Fibroblast of skin of left quadriceps (primary cell): ENCODE measurements at regions not wholly inside any gene's neighbourhood (a gene's known extent, or its start where the extent isn't known, plus 50 kb on each side); places are given as distances from the start of the nearest gene placed in this dataset.
A peak's percentile ranks its signal among the peaks of the same experiment; 100 is the strongest.
"Not testable (repeated sequence)": the region's sequence is repeated elsewhere in the genome, so short reads cannot be mapped to it uniquely, and the experiment has no call there.

Experiments used
- DNase-seq, 2 experiments: peaks; one replicate each; pipeline ENCODE4 v3.0.0-alpha.2; 2013; ENCODE audit warnings: low read depth in 2 of 2

DNA sequence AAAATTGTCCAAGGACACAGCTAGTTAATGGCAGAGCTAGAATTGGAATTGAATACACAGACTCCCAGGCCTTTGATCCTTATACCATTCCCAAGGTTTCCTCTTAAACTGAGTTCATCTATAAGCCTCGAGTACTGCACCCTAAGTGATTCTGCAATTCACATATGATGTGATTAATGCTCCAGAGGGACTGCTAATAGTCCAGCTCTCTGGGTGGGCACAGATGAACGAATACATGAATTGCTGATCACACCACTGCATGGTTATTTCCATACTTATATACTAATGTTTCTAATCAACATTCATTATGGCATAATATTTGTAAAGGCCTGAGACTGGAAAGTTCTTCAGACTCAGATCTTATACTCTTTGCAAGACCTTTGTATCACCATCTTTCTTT, 101.8 kb downstream of the NUFIP1 start:
- no peak for DNase-seq

DNA sequence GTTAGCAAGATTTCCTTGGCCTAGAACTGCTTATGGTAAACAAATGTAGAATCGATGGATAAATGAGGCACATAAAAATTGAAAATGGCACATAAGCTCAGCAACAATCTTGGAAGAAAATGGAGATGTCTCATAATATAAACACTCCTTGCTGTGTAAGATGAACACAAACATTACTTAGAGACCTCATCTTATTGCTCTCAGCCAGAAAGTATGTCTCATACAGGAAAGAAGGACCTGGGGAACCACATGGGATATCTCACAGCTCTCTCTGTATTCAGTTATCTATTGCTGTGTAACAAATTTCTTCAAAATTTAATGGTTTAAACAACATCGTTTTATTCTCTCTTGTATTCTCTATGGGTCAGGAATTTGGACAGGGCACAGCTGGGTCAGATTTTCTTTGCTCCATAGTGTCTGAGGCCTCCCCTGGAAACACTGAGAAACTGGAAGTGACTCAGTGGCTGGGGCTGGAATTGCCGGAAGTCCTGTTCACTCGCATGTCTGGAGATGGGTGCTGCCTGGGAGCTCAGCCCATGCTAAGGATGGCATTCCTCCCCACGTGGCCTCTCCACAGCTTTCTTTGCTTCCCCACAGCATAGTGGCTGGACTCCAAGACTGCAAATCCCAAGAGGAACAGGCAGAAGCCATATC, 105.1 kb downstream of the NUFIP1 start:
- DNase-seq, result no peak

DNA sequence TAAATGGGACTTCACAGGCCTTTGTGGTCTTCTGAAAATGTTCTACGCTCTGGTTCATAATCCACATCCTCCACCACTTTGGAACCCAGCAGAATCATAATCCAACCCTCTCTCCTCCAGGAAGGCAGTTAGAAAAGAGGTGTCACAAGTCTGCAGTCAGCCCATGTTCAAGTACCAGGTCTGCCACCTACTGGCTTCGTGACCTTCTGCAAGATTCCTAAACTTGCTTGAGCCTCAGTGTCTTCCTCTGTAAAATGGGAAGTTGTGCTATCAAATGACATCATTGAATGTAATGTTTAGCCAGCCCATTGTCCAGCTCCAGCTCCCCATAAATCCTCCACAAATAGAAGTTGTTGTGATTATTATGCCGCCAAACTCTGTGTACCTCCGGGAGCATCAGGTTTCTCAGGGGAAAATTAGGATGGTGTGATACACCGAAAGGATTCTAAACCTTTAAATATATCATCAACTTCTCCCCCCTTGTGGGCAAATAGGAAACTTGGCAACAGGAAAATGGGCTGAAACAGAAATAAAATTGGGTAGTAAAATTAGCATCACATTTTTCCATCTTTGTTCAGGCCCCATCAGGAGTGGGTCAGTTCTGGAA, 109.7 kb downstream of the NUFIP1 start:
- no peak for DNase-seq

DNA sequence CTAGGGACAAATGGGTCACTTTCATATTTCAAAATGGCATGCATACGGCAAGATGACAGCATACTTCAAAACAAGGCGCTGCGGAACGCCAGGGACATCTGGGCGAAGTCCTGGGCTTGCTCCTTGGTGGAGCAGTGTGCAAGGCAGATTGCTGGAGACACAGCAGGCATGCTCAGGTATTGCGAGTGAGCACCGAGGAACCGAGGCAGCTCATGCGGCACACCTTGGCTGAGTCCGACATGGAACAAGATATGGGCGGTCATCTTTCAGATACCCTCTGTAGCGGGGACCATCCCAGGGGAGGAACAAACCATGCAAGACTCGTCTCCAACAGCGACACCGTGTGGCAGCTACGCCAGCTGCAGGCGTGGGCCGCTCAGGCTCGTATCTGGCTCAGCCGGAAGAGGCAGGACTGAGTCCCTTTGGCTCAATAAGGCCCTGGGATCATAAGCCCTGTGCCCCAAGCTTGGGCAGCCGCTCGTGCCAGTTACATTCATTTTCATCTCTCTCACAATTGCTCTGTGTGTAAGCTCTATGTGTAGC, 112.4 kb downstream of the NUFIP1 start:
- DNase-seq, result no peak

DNA sequence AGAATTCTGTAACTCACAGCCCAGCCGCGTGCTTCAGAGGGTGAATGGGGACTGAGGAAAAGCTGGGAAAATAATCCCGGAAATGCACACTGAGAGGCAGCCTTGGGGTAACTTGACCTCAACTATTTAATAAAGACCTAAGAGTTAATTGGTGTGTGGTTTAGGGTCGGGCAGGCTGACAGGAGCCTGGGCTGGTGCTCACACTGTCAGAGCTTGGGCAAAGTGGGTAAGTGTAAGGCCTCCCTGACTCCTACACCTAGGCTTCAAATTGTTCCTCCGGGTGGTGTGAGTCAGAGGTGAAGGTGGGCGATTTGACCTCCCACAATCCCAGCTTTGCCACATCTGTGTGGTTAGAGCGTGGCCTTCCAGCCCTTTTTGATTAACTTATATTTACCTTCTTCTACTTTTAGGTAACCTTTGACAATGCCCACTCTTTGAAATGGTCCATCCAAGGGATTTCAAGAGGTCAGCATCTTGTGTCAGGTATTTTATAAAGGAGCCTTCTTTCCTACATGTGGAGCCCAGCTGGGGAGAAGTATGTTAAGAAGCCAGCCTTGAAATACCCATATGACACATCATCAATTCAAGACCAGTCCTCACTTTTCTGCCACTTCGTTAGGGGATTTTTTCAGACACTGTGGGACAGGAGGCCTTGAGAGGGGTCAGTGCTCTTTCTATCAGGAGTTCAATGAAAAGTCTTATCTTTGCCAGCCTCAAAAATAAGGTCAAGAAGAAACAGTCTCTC, 114.2 kb downstream of the NUFIP1 start:
- peak in 1 of 2 experiments; percentile 7 for DNase-seq

DNA sequence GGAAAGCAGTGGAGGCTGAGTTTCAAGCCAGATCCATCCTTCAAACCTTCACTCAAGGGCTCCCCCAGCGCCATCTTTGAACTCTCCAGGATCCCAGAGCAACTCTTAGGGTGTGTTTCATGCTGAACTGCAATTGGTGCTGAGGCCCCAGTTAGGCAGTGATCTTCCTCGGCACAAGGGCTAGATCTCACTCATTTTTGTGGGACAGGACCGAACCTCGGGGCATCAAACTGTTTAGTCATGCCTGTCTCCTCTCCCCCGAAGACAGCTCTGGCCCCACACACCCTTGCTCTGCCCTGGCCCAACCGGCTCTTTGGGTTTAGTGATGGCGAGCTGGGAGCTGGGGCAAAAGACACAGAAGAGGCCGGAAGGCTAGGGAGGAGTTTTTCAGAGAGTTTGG, 115.1 kb downstream of the NUFIP1 start:
- no peak for DNase-seq

DNA sequence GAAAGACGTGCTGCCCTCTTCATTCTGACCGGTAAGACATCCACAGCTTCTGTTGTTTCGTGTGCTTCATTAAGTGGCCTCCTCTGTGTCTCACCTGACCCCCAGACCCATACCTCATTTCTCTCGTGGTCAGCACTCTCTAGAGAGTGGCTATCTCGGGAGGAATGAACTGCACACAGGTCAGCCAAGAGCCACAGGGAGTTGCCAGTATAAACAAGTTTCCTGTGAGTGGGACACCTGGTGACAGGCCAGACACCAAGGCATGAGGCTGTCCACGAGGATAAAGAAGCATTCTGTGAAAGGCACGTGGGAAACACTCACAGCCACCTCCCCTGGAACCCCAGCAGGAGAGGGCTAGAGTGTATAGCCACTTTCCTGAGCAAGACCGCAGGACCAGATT, 115.8 kb downstream of the NUFIP1 start:
- DNase-seq, result no peak

DNA sequence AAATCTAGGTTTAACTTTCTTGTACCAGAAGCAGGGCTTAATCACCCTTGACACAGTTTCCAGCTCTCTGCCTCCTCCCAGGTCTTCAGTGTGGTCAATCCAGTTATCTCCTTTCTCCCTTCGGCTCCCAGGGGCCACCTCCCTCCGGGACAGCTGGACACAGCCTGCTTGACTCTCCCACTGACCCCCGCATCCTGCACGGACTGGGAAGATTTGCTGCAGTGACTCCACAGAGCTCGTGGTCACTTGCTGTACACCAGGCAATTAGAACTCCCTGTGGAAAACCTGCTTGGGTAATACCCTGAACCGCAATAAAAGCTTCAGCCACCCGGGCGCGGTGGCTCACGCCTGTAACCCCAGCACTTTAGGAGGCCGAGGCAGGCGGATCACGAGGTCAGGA, 116.5 kb downstream of the NUFIP1 start:
- no peak for DNase-seq

GRCh38 chr13:44870456-44870929, 118.8 kb downstream of the NUFIP1 start:
- no peak for DNase-seq

GRCh38 chr13:44869167-44869566, 120.1 kb downstream of the NUFIP1 start:
- no peak for DNase-seq

DNA sequence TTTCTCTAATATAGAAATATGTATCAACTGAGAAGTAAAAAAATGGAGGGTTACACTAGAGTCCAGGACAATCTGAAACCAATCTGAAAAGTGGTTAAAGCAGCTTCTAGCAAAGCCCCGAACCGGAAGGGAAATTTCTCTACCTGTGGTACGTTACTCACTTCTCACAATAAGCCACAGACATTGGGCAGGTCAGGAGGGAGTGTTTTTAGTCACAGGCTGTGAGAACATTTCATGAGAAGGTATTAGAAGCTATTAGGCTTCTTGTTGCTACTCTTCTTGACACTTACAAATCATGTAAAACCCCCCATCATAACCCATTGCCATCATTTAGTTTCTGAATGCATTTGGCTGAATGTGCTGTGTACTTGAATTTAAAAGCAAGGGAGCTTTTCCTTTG, 120.9 kb downstream of the NUFIP1 start:
- DNase-seq, result no peak

DNA sequence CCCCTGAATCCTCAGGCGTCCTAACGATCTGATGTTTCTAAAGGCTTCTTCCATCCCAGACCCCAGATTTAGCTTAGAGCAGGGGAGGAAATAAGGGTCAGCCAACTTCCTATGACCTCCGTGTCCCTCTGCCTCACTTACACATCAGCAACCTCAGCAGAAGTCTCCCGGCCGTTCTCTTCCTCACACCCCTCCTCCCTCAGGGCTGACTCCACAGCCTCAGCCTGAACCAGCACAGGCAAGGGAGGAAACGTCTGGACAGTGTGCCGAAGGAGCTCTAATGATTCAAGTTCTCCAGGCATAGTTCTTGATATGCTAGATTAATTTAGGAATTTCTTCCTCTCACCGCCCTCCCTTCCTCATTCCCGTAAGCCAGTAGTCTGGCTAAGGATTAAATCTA, 121.4 kb downstream of the NUFIP1 start:
- no peak for DNase-seq

- DNase-seq, result no peak
Measured at GRCh38 chr13:44866411-44866911, 122.8 kb downstream of the NUFIP1 start.

- DNase-seq, result no peak
Measured at GRCh38 chr13:44865722-44866410, 123.4 kb downstream of the NUFIP1 start.

DNA sequence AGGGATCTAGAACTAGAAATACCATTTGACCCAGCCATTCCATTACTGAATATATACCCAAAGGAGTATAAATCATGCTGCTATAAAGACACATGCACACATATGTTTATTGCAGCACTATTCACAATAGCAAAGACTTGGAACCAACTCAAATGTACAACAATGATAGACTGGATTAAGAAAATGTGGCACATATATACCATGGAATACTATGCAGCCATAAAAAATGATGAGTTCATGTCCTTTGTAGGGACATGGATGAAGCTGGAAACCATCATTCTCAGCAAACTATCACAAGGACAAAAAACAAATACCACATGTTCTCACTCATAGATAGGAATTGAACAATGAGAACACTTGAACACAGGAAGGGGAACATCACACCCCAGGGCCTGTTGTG, 125.6 kb downstream of the NUFIP1 start:
- DNase-seq, result not testable (repeated sequence)

DNA sequence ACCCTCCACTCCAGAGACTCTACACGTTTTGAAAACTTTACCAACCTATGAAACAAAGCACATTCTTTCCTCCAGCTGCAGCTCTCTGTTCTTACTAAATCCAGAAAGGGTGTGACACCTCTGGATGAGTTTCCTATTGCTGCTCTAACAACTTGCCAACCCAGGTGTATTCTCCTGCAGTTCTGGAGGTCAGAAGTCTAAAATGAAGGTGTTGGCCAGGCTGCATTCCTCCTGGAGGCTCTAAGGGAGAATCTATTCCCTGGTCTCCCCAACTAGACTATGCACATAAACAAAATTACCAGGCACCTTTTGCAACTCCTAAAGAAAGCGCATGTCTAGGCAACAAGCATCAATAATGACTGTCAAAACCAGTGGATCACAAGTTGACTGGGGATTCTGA, 128.8 kb downstream of the NUFIP1 start:
- no peak for DNase-seq

DNA sequence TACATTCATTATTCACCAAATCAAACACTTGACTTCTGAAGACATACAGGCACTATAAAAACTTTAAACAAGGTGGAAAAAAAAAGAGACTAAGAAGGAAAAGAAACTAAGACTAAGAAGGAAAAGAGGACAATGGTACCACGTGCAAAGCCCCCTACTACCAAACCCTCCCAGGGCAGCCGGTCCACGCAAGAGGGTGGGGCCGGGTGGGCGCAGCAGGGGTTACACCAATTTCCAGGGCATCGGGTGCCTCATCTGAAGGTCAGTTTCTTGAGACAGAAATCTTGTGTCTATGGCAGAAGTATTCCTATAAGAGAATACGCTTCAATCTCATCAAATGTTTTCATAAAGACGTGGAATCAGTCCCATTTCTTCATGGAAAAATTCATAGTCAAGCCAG, 131.5 kb downstream of the NUFIP1 start:
- no peak for DNase-seq

GRCh38 chr13:44857061-44857460, 132.2 kb downstream of the NUFIP1 start:
- DNase-seq, result no peak

GRCh38 chr13:44855860-44856259, 133.4 kb downstream of the NUFIP1 start:
- DNase-seq, result no peak

GRCh38 chr13:44854313-44855060, 134.8 kb downstream of the NUFIP1 start:
- no peak for DNase-seq

- DNase-seq, result no peak
Measured at GRCh38 chr13:44853641-44854040, 135.6 kb downstream of the NUFIP1 start.
